ENCODE measurements at regions not wholly inside any gene's neighbourhood (a gene's known extent, or its start where the extent isn't known, plus 50 kb on each side); places are given as distances from the start of the nearest gene placed in this dataset.

DNA sequence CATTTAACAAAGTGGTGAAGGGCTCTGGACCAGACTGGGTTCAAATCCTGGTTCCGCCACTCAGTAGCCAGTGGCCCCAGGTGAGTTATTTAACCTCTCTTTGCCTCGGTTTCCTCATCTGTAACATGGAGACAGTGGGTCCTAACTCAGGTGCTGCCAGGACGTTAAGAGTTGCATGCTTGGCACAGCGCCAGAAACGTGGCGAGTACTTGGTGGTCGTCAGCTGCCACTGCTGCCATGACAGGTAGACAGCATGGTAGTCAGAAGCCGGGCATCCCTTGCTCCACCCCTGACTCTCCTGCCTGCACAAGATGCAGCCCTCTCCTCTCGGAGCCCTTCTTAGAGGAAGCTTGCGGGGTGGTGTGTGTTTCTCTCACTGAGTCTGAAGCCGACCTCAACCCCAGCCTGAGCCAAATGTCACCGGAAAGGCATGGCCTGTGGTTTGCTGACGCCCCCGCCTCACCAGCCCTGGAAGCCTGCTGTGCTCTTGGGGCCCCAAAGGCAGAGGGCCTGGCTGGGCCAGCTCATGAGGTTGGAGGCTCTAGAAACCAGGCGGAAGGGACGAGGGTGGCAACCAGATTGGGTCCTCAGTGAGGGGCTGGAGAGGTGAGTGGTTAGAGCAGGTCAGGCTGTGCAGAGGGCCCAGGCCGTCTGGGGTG, 160.8 kb upstream of the TLE3 start:
- DNase-seq = peak; percentile 54

DNA sequence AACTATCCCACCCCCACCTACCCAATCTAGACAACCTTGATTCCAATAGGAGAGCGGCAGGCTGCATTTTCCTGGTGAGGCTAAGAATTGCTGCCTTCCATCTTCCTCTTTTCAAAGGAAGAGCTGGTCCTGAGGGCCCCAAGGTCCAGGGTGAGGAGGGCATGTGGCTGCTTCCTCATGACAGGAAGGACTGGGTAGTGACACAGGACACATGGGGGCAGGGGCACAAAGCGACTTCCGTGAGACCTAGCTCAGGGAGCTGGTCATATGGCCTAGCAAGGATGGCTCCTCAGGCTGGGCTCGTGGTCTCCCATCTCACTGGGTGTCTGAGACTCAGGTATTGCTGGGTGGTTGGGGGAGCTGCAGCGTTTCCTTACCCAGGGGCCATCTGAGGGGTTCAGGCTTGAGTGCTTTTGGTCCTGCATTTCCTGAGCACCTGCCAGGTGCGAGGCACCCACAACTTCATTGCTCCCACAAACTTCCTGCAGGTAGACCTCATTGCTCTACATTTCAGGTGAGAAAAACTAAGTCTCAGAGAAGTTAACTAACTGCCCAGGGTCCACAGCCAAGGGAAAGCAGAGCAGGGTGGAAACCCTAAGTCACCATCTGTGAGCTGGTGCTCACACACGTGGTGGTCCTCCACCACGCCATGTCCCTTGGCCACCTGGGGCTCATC, 160.0 kb upstream of the TLE3 start:
- DNase-seq = peak; percentile 45

DNA sequence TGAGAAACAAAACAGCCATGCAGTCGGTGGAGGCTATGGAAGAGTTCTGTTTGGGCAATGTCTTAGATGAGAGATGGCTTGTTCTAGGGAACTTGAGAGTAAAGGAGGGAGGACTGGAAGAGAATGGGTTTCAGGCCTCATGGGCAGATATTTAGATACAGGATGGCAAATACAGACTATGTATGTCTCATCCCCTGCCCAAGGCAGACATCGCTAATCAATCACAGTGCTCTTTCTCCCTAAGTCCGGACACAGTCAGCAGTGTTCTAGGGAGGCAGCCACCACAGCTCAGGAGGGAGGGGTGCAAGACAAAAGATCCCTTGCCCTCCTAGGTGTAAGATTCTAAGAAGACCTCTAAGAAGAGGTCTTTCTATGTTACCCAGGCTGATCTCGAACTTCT, 159.3 kb upstream of the TLE3 start:
- no peak for DNase-seq

DNA sequence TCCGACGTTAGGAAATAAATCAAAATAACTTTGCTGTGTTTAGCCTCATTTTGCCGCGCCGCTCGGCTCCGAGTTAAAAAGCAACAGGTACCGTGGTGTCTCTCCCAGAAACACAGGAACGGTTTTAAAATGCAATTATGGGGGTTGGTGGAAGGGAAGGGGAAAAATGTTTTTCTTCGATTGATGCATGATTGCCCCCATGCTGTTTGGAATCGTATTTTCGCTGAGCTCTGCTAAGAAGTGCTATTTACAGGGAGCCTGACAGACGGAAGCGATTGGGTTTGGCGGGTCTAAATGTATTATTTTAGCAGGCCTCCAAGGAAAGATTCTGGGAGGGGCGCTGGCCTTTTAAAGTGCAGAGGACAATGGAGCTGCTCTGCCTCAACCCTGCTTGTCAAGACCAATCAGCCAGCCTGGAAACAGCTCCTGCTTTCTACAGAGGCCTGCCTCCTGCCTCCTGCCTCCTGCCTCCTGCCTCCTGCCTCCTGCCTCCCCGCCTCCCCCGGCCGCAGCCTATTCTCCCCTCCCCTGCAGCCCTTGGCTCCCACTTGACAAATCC, 156.7 kb upstream of the TLE3 start:
- DNase-seq = no peak

DNA sequence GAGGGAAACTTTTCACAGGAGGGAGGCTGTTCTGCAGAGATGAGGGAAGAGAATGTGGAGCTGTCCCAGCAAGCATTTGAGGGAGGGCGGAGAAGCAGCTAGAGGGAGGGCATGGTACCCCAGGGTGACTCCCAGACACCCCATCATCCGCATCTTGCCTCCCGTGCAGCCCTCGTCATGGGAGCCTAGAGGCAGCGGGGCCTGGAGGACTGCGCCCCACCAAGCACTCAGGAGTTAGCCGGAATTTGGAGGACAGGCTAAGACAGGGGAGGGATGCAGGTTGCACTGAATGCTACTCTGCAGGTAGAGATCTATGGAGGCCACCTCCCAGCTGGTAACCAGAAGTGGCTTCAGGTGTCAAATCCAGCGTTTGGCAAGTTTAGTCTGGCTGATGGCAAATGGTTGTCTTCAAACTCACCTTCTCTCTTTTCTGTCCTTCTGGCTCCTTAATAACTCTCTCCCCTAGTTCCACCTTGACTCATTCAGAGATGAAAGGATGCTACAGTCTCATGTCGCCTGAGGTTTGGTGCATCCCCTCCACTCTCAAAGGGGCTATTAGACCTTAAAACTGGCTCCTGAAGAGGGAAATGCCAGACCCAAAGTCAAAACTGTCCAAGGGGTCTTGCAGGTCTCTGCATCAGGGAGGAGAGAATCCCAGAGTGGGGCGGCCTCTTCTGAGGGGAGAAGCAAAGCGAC, 155.9 kb upstream of the TLE3 start:
- no peak for DNase-seq

DNA sequence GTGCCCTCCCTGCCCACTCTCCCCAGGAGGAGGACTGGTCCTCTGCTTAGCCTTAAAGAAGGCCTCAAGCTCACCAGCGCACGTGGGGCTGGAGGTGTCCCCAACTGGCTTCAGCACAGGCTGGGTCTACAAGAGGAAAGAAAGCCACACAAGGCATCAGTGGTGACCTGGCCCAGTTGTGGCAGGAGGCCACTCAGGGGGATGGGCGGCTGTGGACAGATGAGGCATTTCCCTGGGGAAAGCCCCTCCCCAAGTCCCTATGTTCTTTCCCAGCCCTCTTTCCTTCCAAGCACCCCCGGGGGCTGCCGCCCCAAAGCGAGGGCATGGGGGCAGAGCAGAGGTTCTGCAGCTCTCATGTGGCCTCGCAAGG, 155.2 kb upstream of the TLE3 start:
- DNase-seq = no peak

DNA sequence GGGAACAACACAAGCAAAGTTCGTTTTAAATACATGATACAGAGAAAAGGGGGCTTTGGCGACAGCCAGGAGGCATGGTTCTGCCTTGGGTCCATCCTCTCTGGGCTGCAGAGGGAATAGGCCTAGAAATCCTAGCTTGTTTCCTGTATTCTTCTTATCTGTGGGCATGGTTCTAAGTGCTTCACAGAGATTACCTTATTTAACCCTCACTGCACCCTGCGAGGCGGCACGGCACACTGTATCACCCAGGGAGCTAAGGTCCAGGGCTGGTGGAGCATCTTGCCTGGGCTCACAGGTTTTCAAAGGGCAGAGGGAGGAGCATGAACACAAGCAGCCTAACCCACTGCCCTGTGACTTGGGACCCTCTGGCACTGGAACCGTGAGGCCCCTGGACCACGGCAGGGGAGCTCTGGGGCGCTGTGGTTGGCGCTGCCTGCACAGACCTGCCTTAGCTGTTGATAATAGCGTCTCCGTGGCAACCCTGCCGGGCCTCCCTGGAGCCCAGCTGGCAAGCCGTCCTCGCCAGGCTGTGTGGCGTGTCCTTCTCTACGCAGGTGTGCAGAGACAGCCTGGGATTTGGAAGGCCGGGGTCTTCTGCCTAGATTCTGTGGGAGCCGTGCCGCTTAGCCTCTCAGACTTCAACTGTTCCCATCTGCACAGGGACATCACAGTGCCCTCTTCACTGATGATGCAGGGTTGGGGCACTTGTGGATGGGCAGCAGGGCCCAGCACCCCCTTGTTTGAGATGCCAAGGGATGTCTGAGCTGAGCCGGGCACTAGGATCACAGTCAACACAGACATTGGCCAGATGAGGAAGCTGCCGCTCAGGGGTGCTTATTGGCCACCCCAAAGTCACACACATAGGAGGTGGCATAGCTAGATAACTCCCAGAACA, 154.6 kb upstream of the TLE3 start:
- no peak for DNase-seq

DNA sequence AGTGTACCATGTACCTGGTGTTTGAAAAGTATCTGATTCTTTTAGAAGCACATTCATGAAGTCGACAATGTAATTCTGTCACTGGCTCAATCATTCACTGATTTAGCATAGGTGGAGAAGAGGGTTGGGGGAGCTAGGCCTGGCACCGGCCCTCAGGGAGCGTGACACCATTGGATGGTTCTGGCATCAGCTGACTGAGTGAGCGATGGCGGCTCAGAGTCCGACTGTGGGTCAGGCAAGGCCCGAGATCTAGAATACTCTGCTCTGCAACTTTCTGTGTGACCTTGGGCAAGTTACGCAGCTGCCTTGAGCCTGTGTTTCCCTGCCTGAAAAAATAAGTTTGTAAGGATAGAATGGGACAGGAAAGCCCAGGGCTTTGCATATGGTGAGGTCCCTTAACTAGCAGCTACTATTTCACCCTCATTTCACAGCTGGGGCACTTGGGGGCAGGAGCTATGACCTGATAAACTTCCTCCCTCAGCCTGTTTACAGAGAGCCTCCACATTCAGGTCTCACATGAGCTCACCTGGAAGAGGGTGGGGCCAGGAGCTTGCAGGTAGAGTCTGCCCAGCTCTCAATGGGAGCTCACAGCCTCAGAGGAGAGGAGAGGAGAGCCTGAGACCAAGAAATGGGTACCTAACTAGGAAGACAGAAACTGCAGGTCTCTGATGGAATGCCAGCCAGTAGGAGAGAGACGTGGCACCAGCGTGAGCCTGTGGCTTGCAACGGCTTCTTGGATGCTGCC, 153.7 kb upstream of the TLE3 start:
- no peak for DNase-seq

DNA sequence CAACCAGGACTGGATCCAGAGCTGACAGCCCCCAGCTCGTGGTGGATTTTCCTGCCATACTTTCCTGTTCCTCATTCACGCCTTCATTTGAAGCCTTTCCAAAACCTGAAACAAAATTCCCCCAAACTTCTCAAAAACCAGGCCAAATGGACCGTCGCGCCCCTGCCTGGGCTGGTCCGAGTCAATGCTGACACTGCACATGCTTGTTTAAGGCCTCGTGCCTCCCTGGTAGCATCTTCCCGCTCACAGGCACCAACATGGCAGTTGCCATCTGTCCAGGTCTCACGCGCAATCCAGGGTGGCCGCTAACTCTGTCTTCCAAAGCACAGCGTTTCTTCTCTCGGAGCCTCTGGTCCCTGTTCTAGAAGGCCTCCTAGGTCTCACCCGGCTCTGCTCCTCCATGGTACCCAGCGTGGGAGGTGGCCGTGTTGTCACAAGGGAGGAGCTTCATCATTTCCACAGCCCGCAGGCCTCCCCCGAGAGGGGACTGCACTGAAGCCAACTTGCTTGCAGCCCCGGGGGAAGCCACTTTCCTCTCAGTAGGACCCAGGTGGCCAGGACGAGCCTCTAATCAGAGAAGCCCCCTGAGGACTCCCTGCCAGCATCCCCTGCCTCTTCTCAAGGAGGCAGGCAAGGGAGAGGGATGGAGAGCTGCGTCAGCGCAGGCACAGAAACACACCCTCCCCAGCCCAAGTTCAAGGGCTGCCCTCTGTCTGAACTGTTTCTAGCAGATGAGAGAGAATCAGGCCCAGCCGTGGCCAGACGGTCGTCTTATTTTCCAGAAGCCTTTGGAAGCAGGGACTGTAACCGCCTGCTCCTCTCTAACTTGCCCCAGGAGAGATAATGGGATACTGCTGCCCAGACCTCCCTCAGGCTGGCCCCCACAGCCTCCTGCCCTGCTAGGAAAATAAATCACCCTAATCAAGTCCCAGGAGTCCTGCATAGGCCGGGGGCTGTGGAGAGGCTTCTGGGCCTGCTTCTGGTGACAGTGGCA, 152.8 kb upstream of the TLE3 start:
- no peak for DNase-seq

DNA sequence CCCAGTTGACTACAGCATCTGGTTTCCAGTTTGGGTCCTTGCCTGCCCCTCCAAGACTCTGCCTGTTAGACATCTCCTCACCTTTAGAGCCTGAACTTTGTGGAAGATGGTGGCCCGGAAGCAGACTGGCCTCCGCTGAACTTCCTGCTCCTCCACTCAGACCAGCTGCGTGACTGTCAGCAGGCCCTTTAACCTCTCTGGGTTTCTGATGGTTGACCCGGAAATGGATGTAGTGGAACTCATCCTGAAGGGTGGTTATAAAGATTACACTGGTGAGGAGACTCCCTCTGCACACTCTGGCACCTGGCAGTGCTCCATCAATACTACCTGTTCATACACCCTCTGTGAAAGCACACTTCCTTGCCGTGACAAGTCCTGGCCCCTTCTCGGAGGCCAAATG, 151.9 kb upstream of the TLE3 start:
- no peak for DNase-seq

DNA sequence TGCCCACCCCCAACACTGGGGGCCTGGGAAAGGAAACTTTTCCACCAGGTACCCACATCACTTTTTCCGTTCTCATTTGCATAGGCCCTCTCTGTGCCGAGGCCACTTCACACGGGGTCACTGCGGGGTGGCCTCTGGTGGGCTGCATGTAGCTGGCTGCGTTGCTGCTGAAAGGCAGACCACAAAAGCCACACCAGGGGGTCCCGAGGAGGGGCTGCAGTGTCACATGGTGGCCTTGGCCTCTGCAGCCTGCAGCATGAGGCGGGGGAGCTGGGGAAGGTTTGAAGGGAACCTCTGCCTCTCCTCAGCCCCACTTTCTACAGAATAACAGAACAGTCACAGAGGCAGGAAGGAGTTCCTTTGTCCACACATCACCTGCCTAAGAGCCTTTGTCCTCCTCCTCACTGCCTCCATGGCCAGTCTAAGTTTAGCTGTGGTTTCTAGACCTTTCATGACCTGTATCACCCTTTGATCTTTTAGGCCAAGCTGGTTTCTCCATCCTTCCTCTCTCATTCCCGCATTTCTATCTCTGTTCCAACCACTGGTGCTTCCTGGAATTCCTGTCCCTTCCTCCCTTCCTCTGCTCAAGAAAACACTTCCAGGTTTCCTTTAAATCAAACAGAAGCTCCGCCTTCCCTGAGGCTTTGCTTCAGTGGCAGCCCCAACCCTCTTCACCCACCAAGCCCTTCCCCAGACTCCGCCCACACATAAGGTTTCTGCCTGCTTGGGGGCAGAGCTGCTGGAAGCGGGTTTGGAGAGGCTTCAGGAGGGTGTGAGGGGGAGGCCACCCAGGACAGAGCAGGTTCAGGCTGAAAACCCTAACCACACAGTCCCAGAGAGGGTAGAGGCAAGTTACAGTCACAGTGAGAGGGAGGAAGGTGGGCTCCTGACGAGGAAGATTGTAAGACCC, 150.7 kb upstream of the TLE3 start:
- DNase-seq = no peak

DNA sequence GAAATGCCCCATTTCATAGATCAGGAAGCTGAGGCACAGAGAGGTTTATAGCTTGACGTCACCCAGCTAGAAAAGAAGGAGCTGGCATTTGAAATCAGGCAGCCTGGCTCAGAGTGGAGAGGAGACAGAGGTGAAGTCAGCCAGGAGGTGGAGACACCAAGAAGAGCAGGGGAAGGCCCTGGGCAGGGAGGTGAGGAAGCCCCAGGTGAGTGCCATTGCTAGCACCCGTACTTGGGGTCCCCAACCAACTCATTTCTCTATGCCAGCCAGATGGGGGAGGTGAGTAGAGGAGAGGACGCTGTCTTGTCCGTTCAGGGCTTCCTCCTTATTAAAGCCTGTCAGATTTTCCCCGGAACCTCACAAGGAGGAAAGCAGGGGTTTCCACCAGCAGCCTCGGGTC, 149.6 kb upstream of the TLE3 start:
- no peak for DNase-seq

DNA sequence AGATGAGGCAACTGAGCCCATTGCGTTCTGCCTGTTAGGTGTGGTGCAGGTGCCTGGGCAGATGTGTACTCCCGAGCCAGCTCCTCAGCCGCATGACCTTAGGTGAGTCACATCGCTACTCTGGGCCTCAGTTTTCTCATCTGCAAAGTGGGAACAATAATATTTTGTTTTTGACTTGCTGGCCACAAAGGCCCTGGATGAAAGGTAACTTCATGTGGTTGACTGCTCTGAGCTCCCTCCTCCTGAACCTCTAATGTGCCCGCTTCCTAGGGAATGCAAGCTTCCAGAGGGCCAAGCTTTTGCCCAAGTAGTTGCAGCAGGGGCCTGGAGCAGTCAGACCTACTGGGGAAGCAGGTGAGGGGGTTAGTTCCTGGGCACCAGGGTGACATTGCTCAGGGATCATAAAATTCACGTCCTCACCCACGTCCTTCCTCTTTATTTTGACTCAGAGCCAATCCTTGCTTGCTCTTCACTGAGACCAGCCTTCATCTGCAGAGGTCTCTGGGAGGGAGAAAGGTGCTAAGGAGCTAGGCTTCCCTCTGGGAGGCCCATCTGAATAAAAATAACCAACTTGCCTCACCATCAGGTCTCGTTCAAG, 149.0 kb upstream of the TLE3 start:
- no peak for DNase-seq

DNA sequence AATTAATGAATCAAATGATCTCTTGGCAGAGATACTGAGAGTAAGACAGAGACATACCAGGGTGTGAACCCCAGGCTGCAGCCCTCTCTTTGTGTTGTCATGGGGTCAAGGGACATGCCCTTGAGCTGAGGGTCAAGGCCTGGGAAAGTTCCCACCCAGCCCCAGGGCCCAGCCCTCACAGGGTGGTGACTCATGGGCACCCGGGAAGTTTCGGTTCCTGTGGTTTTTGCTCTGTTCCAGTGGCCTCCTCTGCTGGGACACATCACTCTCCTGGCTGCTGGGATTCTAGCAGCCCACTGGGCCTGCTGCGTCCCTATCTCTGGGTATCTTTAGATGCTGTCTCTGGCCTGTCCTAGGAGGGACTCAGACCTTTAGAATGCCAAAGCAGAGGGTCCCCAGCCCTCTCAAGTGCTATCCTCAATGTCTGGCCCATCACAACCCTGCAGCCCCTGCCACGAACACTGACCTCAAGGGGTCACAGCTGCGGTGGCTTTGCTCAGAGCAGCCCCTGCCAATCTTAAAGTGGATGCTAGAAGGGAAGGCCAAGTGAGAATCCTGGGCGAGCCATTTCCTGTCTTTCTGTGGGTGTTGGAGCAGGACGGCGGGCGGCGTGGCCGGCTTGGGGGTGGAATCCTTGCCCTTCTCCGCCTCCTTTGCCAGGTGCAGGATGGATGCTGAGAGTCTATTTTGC, 148.4 kb upstream of the TLE3 start:
- DNase-seq = peak; percentile 90

DNA sequence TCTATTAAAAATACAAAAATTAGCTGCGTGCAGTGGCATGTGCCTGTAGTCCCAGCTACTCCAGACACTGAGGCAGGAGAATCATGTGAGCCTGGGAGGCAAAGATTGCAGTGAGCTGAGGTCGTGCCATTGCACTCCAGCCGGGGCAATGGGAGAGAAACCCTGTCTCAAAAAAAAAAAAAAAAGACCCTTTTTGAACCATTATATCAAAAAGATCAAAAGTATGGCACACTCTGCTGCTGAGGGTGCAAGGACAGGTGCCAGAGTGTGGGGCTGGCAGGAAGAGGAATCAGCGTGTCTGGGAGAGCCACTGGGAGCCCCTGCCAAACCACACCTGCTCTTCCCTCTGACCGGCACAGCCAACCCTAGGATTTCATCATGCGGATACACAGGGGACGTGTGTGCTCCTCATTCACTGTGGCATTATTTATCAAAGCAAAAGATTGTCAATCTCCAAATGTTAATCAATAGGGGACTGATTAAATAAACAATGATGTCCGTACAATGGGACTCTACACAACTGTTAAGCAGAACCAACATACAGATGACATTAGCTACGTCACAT, 147.3 kb upstream of the TLE3 start:
- no peak for DNase-seq

DNA sequence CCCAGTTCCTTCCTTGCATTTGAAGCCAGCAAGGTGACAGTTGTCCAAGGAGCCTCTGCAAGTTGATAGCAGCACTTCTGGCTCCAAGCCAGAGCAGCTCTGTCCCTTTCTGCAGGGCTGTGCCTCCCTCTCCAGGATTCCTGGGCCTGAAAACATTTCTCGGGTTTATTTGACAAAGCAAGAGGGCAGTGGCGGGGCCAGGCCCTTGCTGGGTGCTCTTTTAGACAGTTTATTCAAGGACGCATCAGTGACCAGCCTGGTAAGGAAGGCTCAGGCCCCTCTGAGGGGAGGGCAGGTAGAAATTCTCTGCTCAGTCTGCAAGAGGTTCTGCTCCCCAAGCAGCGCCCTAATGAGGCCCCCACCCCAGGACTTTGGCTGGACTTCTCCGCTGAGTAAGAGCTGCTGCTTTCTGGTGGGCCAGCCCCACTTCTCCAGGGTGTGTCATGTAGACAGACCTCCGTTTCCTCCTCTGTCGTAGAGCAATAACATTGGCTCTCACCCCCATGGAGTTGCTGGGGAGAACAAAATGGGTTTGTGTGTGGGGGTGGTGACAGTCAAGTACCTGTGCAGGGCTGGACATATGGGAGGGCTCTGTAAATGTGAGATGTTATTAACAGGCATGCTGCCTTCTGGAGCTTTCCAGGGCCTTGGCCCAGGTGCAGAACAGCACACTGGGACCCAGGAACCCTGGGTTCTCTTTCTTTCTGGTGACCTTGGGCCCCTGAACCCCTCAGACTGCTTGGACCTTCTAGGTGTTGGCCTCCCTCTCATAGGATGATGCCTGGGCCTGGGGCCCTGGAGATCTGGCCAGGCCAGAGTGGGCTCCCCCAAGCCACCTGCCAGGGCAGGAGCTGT, 146.2 kb upstream of the TLE3 start:
- DNase-seq = no peak

DNA sequence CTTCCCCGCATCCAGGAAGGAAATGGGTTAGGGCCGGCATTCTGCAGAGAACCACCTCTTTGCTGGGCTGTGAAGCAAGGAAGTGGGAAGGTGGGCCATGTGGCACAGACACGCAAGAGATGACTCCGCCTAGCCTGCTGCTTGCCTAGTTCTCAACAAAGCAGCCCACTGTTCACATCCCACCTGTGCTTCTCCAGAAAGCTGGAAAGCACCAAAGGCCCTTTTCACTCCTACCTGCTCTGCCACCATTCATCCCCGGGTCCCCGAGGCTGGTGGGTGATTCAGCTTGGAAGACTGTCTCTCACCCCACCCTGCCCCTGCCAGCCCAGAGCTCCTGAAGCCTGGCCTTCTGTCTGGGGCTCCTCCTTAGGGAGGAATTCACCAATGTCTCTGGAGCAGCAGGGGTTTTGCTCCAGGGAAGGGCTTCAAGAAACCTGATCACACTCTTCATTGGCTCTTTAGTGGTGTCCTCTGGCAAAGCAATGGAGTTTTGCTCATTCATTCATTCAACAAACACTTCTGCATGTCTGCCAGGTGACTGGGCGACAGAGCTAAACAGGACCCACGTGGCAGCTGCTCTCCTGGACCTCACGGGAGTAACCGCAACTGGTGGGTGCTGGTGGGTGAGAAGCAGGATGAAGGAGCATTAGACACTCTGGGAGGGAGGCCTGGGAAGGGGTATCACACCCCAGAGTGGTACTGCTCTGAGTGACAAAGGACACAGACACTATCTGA, 145.4 kb upstream of the TLE3 start:
- no peak for DNase-seq

All from MV-4-11 (cell line).